ENCODE measurements at regions not wholly inside any gene's neighbourhood (a gene's known extent, or its start where the extent isn't known, plus 50 kb on each side); places are given as distances from the start of the nearest gene placed in this dataset.

GRCh38 chr4:124590480-124590879, 122.1 kb downstream of the ANKRD50 start:
- no peak overlapping the region for H3K4me3 ChIP-seq (ENCODE audit: control insufficient read depth in 2 of 3, extremely low read depth in 1 of 3, insufficient read depth in 2 of 3, low read depth in 1 of 3, low read length in 3 of 3)
- H3K4me2 ChIP-seq (ENCODE audit: control insufficient read depth, extremely low read depth, insufficient read depth, low read depth, low read length), result no peak overlapping the region
- no peaks in the 10 kb centered on the region for H3K36me3 ChIP-seq (ENCODE audit: control insufficient read depth in 2 of 2, extremely low read depth in 1 of 2, insufficient read depth in 2 of 2, low read length in 2 of 2)
- dilution Hi-C loops (cut with MboI; ENCODE audit: extremely low pct_ligation_motif_present, low sequenced_read_pairs), result no loop called here
- FAIRE-seq (no peak), DNase-seq (ENCODE audit: low read depth, low spot score) (no peak)
- H3K27me3 ChIP-seq (ENCODE audit: control insufficient read depth, extremely low read depth, insufficient read depth, low read length), result no peaks in the 10 kb centered on the region
- H3K9ac ChIP-seq (ENCODE audit: control insufficient read depth, extremely low read depth, insufficient read depth, low read length), result no peak overlapping the region
- no peak overlapping the region for H3K27ac ChIP-seq (ENCODE audit: control insufficient read depth, insufficient read depth, low read length)
- no peaks in the 10 kb centered on the region for H3K79me2 ChIP-seq (ENCODE audit: control insufficient read depth, insufficient read depth, low read length)
- no peaks in the 10 kb centered on the region for H3K4me1 ChIP-seq (ENCODE audit: control insufficient read depth, extremely low read depth, insufficient read depth, low read length)
- no peak for TF ChIP-seq EZH2 (IDR thresholded peaks at IDR 0.05; ENCODE audit: low read length)
- TF ChIP-seq CTCF (optimal IDR thresholded peaks at IDR 0.05 in 1 of 3, IDR thresholded peaks at IDR 0.05 in 1 of 3, conservative IDR thresholded peaks at IDR 0.05 in 1 of 3; ENCODE audit: extremely low read depth in 1 of 3, insufficient read depth in 2 of 3, low read length in 3 of 3), result no peak
- H3K9me1 ChIP-seq (ENCODE audit: control insufficient read depth, extremely low read depth, insufficient read depth, low read length), result no peaks in the 10 kb centered on the region
- no peak overlapping the region for H2AFZ ChIP-seq (ENCODE audit: control insufficient read depth, low read length)
- H3K9me3 ChIP-seq (ENCODE audit: control insufficient read depth, low read depth, low read length), result no peaks in the 10 kb centered on the region
- no peaks in the 10 kb centered on the region for H4K20me1 ChIP-seq (ENCODE audit: control insufficient read depth, extremely low read depth, insufficient read depth, low read length)

- DNase-seq (ENCODE audit: low read depth, low spot score) (no peak), FAIRE-seq (no peak)
- no peaks in the 10 kb centered on the region for H3K9me1 ChIP-seq (ENCODE audit: control insufficient read depth, extremely low read depth, insufficient read depth, low read length)
- no peak for TF ChIP-seq CTCF (optimal IDR thresholded peaks at IDR 0.05 in 1 of 3, IDR thresholded peaks at IDR 0.05 in 1 of 3, conservative IDR thresholded peaks at IDR 0.05 in 1 of 3; ENCODE audit: extremely low read depth in 1 of 3, insufficient read depth in 2 of 3, low read length in 3 of 3)
- no peaks in the 10 kb centered on the region for H3K79me2 ChIP-seq (ENCODE audit: control insufficient read depth, insufficient read depth, low read length)
- H2AFZ ChIP-seq (ENCODE audit: control insufficient read depth, low read length), result no peak overlapping the region
- H3K36me3 ChIP-seq (ENCODE audit: control insufficient read depth in 2 of 2, extremely low read depth in 1 of 2, insufficient read depth in 2 of 2, low read length in 2 of 2), result no peaks in the 10 kb centered on the region
- H3K9me3 ChIP-seq (ENCODE audit: control insufficient read depth, low read depth, low read length), result no peaks in the 10 kb centered on the region
- H3K27ac ChIP-seq (ENCODE audit: control insufficient read depth, insufficient read depth, low read length), result no peak overlapping the region
- H3K4me2 ChIP-seq (ENCODE audit: control insufficient read depth, extremely low read depth, insufficient read depth, low read depth, low read length), result no peak overlapping the region
- no peaks in the 10 kb centered on the region for H4K20me1 ChIP-seq (ENCODE audit: control insufficient read depth, extremely low read depth, insufficient read depth, low read length)
- no peaks in the 10 kb centered on the region for H3K4me1 ChIP-seq (ENCODE audit: control insufficient read depth, extremely low read depth, insufficient read depth, low read length)
- no peaks in the 10 kb centered on the region for H3K27me3 ChIP-seq (ENCODE audit: control insufficient read depth, extremely low read depth, insufficient read depth, low read length)
- no peak overlapping the region for H3K9ac ChIP-seq (ENCODE audit: control insufficient read depth, extremely low read depth, insufficient read depth, low read length)
- dilution Hi-C loops (cut with MboI; ENCODE audit: extremely low pct_ligation_motif_present, low sequenced_read_pairs), result no loop called here
- H3K4me3 ChIP-seq (ENCODE audit: control insufficient read depth in 2 of 3, extremely low read depth in 1 of 3, insufficient read depth in 2 of 3, low read depth in 1 of 3, low read length in 3 of 3), result no peak overlapping the region
These were observed 120.9 kb downstream of the ANKRD50 start for GRCh38 chr4:124591637-124592036.
